CD4-positive, alpha-beta T cell treated with Interleukin-4 for 4 hours (primary cell): ENCODE measurements at regions not wholly inside any gene's neighbourhood (a gene's known extent, or its start where the extent isn't known, plus 50 kb on each side); places are given as distances from the start of the nearest gene placed in this dataset.
"Not testable (repeated sequence)": the region's sequence is repeated elsewhere in the genome, so short reads cannot be mapped to it uniquely, and the experiment has no call there.

ENCODE experiments used
- DNase-seq: peaks from one replicate; pipeline ENCODE4 v3.0.0-alpha.2; 2020

- DNase-seq: no peak
Measured at GRCh38 chr12:9334041-9334692, 126.0 kb upstream of the PZP start.

GRCh38 chr12:9333161-9333560 lies 125.0 kb upstream of the PZP start:
- no peak for DNase-seq

GRCh38 chr12:9332564-9332963 lies 124.4 kb upstream of the PZP start:
- DNase-seq: no peak

GRCh38 chr12:9331218-9331626 lies 123.0 kb upstream of the PZP start:
- DNase-seq: peak; percentile 59

- DNase-seq: no peak
Measured at GRCh38 chr12:9329019-9329418, 120.8 kb upstream of the PZP start.

GRCh38 chr12:9328065-9328464 lies 119.9 kb upstream of the PZP start:
- DNase-seq: no peak

GRCh38 chr12:9327320-9327719 lies 119.1 kb upstream of the PZP start:
- DNase-seq: no peak

- not testable (repeated sequence) for DNase-seq
Measured at GRCh38 chr12:9326849-9327248, 118.7 kb upstream of the PZP start.

- no peak for DNase-seq
Measured at GRCh38 chr12:9326085-9326484, 117.9 kb upstream of the PZP start.

GRCh38 chr12:9325471-9325870 lies 117.3 kb upstream of the PZP start:
- DNase-seq: no peak

GRCh38 chr12:9324782-9325181 lies 116.6 kb upstream of the PZP start:
- DNase-seq: no peak

- DNase-seq: no peak
Measured at GRCh38 chr12:9323144-9323681, 115.0 kb upstream of the PZP start.

- DNase-seq: no peak
Measured at GRCh38 chr12:9319842-9320173, 111.6 kb upstream of the PZP start.

- no peak for DNase-seq
Measured at GRCh38 chr12:9319044-9319841, 111.0 kb upstream of the PZP start.

- not testable (repeated sequence) for DNase-seq
Measured at GRCh38 chr12:9313479-9313878, 105.3 kb upstream of the PZP start.

- DNase-seq: not testable (repeated sequence)
Measured at GRCh38 chr12:9312406-9313392, 104.5 kb upstream of the PZP start.

- DNase-seq: not testable (repeated sequence)
Measured at GRCh38 chr12:9311454-9311853, 103.3 kb upstream of the PZP start.

GRCh38 chr12:9310645-9311044 lies 102.5 kb upstream of the PZP start:
- DNase-seq: not testable (repeated sequence)

- not testable (repeated sequence) for DNase-seq
Measured at GRCh38 chr12:9309749-9310148, 101.6 kb upstream of the PZP start.

- DNase-seq: not testable (repeated sequence)
Measured at GRCh38 chr12:9308745-9309144, 100.5 kb upstream of the PZP start.

- not testable (repeated sequence) for DNase-seq
Measured at GRCh38 chr12:9308163-9308562, 100.0 kb upstream of the PZP start.

- not testable (repeated sequence) for DNase-seq
Measured at GRCh38 chr12:9307255-9307654, 99.1 kb upstream of the PZP start.

GRCh38 chr12:9306004-9306403 lies 97.8 kb upstream of the PZP start:
- DNase-seq: not testable (repeated sequence)
